LNCaP clone FGC (cell line): ENCODE measurements at regions not wholly inside any gene's neighbourhood (a gene's known extent, or its start where the extent isn't known, plus 50 kb on each side); places are given as distances from the start of the nearest gene placed in this dataset.

Experiments used
- DNase-seq: peaks from one replicate; pipeline ENCODE4 v3.0.0-alpha.2; 2011; ENCODE audit warnings: low read depth
- H3K4me3 ChIP-seq: 2 replicates; pipeline ENCODE4 v1.5.1; 2011; ENCODE audit warnings: mild to moderate bottlenecking, low read depth, low read length, control low read depth
- CTCF ChIP-seq: IDR thresholded peaks from 2 replicates; pipeline ENCODE4 v1.5.1; 2012; ENCODE audit warnings: mild to moderate bottlenecking; ENCODE audit not compliant: control insufficient read depth, insufficient read depth; ENCODE audit errors: extremely low read depth

DNA sequence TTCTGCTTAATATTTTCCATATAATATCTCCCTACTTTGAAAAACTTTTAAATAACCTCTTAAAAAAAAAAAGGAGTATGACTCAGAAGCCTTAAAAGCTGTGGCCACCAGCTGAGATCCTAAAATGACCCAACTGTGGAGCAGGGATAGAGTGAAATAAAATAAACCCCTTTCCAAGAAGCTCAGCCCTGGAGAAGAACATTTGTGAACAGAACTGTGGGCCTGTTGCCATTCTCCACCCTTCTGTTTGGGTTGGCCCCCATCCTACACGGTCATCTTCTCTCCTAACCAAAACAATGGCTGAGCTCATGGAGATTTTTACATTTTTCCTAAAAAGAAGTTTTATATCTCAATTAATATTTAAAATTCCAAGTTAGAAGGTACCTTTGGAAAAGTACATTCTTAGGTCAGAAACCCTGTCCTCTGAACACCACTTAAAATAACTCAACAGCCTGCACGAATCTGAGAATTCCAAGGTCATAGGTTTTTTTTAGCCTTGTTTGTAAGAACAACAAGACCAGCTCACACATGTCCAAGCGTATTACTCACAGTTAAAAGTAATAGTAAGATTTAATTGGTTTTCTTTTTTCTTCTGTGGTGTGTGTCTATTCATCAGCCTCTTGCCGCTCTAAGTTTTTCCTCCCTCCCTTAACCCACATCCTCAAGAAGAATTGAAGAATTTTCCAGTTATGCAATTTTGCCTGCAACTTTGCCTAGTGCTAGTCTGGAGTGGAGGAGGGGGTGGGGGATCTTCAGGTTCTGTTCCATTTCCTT lies 107.7 kb upstream of the ERRFI1 start:
- DNase-seq: no peak
- no peak for TF ChIP-seq CTCF
- no peak overlapping the region for H3K4me3 ChIP-seq

- TF ChIP-seq CTCF: no peak
- no peak overlapping the region for H3K4me3 ChIP-seq
- no peak for DNase-seq
These were observed 107.1 kb upstream of the ERRFI1 start for GRCh38 chr1:8133190-8133589.

GRCh38 chr1:8127171-8127641 lies 101.1 kb upstream of the ERRFI1 start:
- no peak for DNase-seq
- H3K4me3 ChIP-seq: no peak overlapping the region
- TF ChIP-seq CTCF: no peak

DNA sequence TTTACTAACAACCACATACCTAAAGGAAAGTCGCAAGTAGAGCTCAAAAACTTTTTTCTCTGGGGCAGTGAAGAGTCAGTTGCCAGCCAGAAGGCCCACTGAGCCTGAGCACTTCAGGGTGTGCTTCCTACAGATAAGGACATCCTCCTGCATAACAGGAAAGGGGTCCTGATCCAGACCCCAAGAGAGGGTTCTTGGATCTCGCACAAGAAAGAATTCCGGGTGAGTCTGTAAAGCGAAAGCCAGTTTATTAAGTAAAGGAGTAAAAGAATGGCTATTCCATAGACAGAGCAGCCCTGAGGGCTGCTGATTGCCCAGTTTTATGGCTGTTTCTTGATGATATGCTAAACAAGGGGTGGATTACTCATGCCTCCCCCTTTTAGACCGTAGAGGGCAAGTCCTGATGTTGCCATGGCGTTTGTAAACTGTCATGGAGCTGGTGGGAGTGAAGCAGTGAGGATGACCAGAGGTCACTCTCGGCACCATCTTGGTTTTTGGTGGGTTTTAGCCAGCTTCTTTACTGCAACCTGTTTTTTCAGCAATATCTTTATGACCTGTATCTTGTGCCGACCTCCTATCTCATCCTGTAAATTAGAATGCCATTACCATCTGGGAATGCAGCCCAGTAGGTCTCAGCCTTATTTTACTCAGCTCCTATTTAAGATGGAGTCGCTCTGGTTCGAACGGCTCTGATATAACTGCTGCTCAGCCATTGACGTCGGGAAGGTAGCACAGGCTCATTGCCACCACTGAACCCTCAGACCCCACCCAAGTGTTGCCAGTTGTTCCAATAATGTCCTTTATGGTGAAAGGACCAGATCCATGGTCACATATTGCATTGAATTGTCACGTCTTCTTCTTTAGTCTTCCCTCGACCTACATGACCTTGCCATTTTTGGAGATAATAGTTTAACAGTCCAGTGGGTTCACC lies 96.6 kb upstream of the ERRFI1 start:
- no peak for DNase-seq
- H3K4me3 ChIP-seq: no peak overlapping the region
- no peak for TF ChIP-seq CTCF

DNA sequence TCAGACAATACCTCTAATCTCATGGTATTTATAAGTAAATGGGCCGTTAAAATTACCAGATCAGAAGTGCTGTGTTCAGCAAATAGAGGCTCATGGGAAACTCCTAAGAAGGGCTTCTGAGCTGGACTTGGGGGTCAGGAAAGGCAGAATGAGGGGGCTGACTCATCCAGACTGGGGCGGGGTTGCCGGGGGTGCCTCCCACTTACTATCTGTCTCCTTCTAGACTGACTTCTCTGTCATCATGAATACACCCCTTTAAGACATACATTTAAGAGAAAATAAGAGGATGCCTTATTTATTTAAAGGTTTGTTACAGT lies 96.0 kb upstream of the ERRFI1 start:
- no peak for TF ChIP-seq CTCF
- no peak for DNase-seq
- H3K4me3 ChIP-seq: no peak overlapping the region

DNA sequence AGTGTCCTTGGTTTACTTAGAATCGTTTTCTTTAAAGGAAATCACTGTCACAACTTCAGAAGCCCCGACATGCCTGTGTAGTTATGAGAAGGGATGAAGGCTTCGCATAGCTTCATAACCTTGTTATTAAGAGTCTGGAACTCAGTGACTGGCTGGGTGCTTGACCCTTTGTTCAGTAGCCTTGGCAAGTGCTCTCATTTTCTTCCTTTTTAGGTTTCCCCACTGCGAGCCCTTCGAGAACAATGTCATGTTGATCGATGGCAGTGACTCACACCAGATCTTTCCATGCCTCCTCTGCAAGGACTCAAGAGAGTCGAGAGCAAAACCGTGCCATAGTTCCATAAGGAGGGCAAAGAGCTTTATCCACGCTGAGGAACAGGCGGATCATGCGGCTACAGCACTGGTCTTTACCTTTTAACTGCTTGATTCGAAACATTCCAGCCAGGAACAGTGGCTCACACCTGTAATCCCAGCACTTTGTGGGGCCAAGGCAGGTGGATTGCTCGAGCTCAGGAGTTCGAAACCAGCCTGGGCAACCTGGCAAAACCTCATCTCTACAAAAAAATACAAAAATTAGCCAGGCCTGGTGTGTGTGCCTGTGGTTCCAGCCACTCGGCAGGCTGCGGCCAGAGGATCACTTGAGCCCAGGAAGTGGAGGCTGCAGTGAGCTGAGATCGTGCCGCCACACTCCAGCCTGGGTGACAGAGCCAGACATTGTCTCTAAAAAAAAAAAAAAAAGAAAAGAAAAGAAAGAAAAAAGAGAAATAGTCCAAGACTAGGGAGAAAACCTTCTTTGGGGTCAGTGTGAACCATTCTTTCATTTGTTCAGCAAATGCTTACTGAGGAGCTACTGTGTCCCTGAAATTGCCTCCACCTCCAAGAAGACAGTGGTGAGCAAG lies 95.4 kb upstream of the ERRFI1 start:
- H3K4me3 ChIP-seq: no peak overlapping the region
- no peak for TF ChIP-seq CTCF
- no peak for DNase-seq
